MM.1S (cell line): ENCODE measurements at regions not wholly inside any gene's neighbourhood (a gene's known extent, or its start where the extent isn't known, plus 50 kb on each side); places are given as distances from the start of the nearest gene placed in this dataset.

Experiments used
- EZH2 ChIP-seq: fragments of 300-600 bp; sonication (generic); optimal IDR thresholded peaks from 2 replicates; pipeline ENCODE3; 2017; ENCODE audit warnings: low read depth, mild to moderate bottlenecking, antibody characterized with exemption, low read length, mixed read lengths
- EZH2phosphoT487 ChIP-seq: fragments of 300-600 bp; sonication (generic); IDR thresholded peaks from 2 replicates; pipeline ENCODE4 v1.6.1; 2018; ENCODE audit warnings: antibody characterized with exemption, low read length
- TF ChIP-seq, protein P1 (sequence below): fragments of 300-600 bp; sonication (generic); IDR thresholded peaks from 2 replicates; pipeline ENCODE4 v1.5.1; 2016; ENCODE audit warnings: antibody characterized with exemption, low read length, mixed read lengths

- TF ChIP-seq, protein P1, sequence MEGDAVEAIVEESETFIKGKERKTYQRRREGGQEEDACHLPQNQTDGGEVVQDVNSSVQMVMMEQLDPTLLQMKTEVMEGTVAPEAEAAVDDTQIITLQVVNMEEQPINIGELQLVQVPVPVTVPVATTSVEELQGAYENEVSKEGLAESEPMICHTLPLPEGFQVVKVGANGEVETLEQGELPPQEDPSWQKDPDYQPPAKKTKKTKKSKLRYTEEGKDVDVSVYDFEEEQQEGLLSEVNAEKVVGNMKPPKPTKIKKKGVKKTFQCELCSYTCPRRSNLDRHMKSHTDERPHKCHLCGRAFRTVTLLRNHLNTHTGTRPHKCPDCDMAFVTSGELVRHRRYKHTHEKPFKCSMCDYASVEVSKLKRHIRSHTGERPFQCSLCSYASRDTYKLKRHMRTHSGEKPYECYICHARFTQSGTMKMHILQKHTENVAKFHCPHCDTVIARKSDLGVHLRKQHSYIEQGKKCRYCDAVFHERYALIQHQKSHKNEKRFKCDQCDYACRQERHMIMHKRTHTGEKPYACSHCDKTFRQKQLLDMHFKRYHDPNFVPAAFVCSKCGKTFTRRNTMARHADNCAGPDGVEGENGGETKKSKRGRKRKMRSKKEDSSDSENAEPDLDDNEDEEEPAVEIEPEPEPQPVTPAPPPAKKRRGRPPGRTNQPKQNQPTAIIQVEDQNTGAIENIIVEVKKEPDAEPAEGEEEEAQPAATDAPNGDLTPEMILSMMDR = no peak
- TF ChIP-seq EZH2 (no peak), EZH2phosphoT487 (no peak)
Measured at GRCh38 chr12:86608638-86609037, 352.4 kb upstream of the MGAT4C start.
